BE2C (cell line): ENCODE measurements at regions not wholly inside any gene's neighbourhood (a gene's known extent, or its start where the extent isn't known, plus 50 kb on each side); places are given as distances from the start of the nearest gene placed in this dataset.

Experiments used
- DNase-seq: peaks from one replicate; pipeline ENCODE4 v3.0.0-alpha.2; 2020
- H3K27me3 ChIP-seq: fragments of 250-450 bp; sonication (Bioruptor Pico); 2 replicates; pipeline ENCODE4 v1.5.1; 2020; ENCODE audit warnings: mild to moderate bottlenecking
- H3K36me3 ChIP-seq: fragments of 250-450 bp; sonication (Bioruptor Pico); 2 replicates; pipeline ENCODE4 v1.5.1; 2020; ENCODE audit warnings: mild to moderate bottlenecking
- H3K4me1 ChIP-seq: fragments of 250-450 bp; sonication (Bioruptor Pico); 2 replicates; pipeline ENCODE4 v1.5.1; 2020
- H3K4me3 ChIP-seq: 2 replicates; pipeline ENCODE4 v1.5.1; 2011; ENCODE audit warnings: low read depth, low read length
- H3K9me3 ChIP-seq: fragments of 250-450 bp; sonication (Bioruptor Pico); 2 replicates; pipeline ENCODE4 v1.5.1; 2020
- TF ChIP-seq, protein P1 (sequence below): IDR thresholded peaks from 2 replicates; pipeline ENCODE4 v1.5.1; 2012; ENCODE audit warnings: mild to moderate bottlenecking, low read depth, low read length

DNA sequence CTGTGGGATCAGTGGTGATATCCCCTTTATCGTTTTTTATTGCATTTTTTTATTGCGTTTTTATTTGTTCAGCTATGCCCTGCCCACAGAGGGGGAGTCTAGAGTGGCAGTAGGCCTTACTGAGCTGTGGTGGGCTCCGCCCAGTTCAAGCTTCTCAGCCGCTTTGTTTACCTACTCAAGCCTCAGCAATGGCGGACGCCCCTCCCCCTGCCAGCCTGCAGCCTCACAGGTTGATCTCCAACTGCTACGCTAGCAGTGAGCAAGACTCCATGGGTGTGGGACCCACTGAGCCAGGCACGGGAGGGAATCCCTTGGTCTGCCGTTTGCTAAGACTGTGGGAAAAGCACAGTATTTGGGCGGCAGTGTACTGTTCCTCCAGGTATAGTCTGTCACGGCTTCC, 500.6 kb upstream of the MCTP2 start:
- no peaks in the 10 kb centered on the region for H3K36me3 ChIP-seq
- DNase-seq, result no peak
- no peaks in the 10 kb centered on the region for H3K27me3 ChIP-seq
- no peak overlapping the region for H3K4me3 ChIP-seq
- no peaks in the 10 kb centered on the region for H3K4me1 ChIP-seq
- H3K9me3 ChIP-seq, result no peaks in the 10 kb centered on the region; the same call in 1 of the 2 replicates
- TF ChIP-seq, protein P1, sequence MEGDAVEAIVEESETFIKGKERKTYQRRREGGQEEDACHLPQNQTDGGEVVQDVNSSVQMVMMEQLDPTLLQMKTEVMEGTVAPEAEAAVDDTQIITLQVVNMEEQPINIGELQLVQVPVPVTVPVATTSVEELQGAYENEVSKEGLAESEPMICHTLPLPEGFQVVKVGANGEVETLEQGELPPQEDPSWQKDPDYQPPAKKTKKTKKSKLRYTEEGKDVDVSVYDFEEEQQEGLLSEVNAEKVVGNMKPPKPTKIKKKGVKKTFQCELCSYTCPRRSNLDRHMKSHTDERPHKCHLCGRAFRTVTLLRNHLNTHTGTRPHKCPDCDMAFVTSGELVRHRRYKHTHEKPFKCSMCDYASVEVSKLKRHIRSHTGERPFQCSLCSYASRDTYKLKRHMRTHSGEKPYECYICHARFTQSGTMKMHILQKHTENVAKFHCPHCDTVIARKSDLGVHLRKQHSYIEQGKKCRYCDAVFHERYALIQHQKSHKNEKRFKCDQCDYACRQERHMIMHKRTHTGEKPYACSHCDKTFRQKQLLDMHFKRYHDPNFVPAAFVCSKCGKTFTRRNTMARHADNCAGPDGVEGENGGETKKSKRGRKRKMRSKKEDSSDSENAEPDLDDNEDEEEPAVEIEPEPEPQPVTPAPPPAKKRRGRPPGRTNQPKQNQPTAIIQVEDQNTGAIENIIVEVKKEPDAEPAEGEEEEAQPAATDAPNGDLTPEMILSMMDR, result no peak

DNA sequence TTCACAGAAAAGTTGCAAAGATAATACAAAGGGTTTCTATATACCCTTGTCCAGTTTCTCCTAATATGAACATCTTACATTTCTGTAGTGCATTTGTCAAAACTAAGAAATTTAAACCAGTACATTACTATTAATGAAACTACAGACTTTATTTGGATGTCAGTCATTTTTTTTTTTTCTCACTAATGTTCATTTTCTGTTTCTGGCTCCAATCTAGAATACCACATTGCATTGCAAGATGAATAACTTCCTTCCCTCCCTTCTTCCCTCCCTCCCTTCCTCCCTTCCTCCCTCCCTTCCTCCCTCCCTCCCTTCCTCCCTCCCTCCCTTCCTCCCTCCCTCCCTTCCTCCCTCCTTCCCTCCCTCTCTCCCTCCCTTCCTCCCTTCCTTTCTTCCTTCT, 509.2 kb upstream of the MCTP2 start:
- Histone ChIP-seq H3K36me3 (no peaks in the 10 kb centered on the region), H3K9me3 (no peaks in the 10 kb centered on the region), H3K27me3 (no peaks in the 10 kb centered on the region), H3K4me1 (no peaks in the 10 kb centered on the region), H3K4me3 (no peak overlapping the region)
- no peak for DNase-seq
- TF ChIP-seq, protein P1, result no peak

DNA sequence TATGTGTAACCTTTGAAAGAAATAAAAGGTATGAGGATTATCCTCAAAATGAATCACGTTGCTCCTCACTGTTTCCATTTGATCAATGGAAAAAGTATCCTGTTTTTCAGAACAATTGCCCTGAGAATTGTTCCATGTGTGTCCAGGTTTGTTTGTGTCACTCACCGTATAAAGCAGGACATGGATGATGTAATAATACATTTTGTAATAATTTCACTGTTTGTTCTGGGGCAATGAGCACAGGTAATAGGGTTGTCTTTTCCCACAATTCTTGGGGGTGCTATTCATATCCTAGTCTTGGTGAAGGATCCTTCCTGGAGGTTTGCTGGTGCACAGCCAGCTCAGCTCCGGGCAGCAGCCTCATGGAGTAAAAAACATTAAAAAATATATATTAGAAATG, 510.8 kb upstream of the MCTP2 start:
- no peaks in the 10 kb centered on the region for H3K36me3 ChIP-seq
- H3K27me3 ChIP-seq, result no peaks in the 10 kb centered on the region
- H3K4me3 ChIP-seq, result no peak overlapping the region
- DNase-seq, result no peak
- TF ChIP-seq, protein P1, result no peak
- H3K9me3 ChIP-seq, result no peaks in the 10 kb centered on the region
- H3K4me1 ChIP-seq, result no peaks in the 10 kb centered on the region

DNA sequence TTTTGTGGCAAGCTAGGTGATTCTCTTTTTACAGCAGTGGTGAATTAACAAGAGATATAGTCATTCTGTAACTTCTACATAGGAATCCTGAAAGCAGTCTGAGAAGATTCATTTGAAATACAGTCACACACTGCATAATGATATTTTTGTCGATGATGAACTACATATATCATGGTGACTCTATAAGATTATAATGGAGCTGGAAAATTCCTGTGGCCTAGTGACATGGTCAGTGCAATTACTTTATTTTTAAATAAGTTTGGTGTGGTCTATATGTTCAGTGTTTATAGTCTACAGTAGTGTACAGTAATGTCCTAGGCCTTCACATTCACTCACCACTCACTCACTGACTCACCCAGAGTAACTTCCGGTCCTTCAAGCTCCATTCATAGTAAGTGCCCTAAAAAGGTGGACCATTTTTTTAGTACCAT, 511.4 kb upstream of the MCTP2 start:
- Histone ChIP-seq H3K27me3 (no peaks in the 10 kb centered on the region), H3K4me3 (no peak overlapping the region), H3K9me3 (no peaks in the 10 kb centered on the region), H3K4me1 (no peaks in the 10 kb centered on the region), H3K36me3 (no peaks in the 10 kb centered on the region)
- DNase-seq, result no peak
- TF ChIP-seq, protein P1, result no peak

DNA sequence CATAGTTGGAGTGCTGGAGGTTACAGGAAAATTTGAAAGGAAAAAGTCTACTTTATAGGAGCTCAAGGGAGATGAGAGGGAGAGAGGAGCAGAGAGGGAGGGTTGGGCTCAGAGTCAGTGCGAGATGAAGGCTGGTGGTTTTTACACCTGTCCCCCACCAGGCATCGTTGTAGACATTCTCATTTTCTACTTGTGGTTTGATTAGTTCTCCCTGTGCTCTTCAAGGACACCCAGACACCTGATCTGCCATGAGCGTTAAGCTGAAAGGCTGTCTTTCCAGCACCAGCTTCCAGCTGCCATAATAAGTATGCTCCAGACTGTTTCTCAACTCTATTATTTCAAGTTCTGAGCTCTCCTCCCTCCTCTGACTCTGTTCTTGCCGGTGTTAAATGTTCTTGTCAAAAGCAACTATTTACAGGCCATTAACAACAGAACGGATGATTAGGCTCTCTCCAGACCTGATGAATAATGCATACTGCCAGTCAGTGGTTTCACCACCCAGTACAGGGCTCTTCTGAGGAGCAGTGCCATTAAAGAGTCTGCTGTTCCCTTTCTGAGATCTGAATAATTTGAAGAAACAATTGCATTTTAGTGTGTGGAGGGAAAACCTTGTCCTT, 514.6 kb upstream of the MCTP2 start:
- TF ChIP-seq, protein P1, result no peak
- no peak for DNase-seq
- H3K27me3 ChIP-seq, result no peaks in the 10 kb centered on the region
- no peaks in the 10 kb centered on the region for H3K36me3 ChIP-seq
- no peaks in the 10 kb centered on the region for H3K4me1 ChIP-seq
- H3K9me3 ChIP-seq, result no peaks in the 10 kb centered on the region
- no peak overlapping the region for H3K4me3 ChIP-seq

DNA sequence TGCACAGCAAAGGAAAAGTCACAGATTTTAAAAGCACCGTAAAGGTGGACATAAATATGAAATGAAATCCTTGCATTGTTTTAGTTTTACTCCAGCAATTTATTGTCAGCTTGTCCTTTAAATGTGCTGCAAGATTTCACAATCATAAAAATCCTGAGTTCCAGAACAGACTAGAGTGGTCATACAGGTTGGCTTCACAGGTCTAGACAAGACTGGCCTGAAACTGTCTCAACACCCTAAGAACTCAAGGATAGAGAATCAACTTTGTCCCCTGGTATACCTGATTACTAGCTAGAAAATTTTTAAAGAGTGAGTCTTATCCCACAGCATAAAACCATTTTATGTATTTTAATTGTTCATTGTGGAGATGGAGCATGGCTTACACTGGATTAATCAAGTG, 521.7 kb upstream of the MCTP2 start:
- no peak overlapping the region for H3K4me3 ChIP-seq
- H3K9me3 ChIP-seq, result no peaks in the 10 kb centered on the region
- H3K36me3 ChIP-seq, result no peaks in the 10 kb centered on the region
- H3K4me1 ChIP-seq, result no peaks in the 10 kb centered on the region
- TF ChIP-seq, protein P1, result no peak
- DNase-seq, result no peak
- no peaks in the 10 kb centered on the region for H3K27me3 ChIP-seq
